HG03460 (cell line): ENCODE measurements at regions not wholly inside any gene's neighbourhood (a gene's known extent, or its start where the extent isn't known, plus 50 kb on each side); places are given as distances from the start of the nearest gene placed in this dataset.
A peak's percentile ranks its signal among the peaks of the same experiment; 100 is the strongest.

Experiments
- ATAC-seq: cut with Tn5 transposase; IDR thresholded peaks from one replicate; pipeline ENCODE4 v1.9.1; 2021; ENCODE audit not compliant: unreplicated experiment

DNA sequence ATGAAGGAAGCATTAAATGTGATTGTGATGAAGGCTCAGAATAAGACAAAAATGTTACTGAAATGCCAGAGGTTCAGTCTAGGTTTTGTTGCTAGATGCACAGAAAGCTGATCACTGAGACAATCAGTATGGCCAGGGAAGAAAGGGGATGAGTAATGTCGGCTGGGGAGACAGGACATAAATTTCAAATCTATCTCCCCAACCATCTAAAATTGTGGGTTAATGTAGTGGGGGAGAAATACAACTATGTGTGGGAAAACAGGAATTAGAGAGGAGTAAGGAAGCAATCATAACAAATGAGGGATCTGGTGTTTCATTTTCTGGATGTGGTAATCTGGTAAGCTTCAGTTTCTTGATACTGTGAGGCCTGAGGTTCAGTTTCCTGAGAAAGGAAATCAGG lies 1111.0 kb downstream of the XPNPEP1 start:
- ATAC-seq = no peak

DNA sequence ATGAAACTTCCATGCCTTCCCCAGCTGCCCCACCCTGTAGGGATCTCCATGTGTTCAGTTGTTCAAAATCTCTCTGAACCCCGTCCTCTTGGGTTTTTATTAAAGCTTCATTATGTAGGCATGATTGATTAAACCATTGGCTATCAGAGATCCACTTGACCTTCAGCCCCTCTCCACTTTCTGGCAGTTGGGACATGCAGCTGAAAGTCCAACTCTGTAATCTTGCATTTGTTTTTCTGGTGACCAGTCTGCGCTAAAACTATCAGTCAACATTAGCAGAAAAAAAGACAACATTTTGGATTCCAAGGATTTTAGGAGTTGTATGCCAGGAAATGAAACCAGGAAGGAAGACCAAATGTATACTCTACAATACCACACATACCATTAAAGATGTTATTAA lies 1115.1 kb downstream of the XPNPEP1 start:
- ATAC-seq = no peak

DNA sequence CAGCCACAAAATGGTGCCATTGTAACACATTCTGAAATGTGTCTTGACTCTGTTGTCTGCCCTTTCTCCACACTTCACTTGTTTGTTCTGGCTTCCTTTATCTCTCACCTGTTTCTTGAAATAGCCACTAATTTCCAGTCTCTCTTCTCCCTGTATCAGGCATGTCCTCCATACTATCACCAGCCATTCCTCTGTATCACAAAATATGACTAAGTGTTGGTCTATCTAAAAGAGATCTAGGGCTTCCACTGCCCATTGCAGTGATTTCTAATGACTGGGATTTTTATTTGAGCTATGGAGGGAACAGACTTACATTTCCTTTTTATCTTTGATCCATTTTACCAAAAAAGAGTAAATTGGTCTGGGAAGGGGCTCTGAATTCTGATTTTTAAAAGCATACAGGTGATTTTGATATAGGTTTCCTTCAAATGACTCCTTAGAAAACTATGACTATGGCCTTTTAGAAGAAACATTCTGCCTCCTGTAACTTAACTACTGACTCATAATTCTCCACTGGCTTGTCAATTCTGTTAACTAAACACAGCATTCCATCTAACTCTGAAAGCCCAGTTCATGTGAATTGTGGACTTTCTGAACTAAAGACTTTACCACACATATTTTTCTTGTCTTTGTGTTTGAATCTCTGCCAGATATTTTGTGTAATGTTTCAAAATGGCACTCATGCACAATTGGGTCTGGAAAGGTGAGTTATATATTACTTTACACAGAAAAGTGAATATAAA lies 1121.4 kb downstream of the XPNPEP1 start:
- ATAC-seq = no peak

DNA sequence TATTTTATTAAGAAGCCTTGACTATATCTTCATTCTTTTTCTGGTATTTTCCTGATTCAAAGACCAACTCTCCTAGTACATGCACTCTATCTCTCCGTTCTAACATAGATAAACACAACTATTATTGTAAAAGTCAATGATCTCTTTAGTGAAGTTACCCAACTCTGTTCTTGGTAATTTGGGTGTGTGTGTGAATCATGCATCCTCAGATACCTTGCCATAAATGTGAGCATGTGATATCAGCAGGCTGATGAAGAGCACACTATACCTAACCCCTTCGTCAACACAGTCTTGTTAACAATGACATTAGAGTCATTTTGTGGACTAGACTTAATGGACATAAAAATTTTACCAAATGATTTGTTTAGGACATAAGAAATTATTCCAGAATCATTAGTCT lies 1122.1 kb downstream of the XPNPEP1 start:
- no peak for ATAC-seq

DNA sequence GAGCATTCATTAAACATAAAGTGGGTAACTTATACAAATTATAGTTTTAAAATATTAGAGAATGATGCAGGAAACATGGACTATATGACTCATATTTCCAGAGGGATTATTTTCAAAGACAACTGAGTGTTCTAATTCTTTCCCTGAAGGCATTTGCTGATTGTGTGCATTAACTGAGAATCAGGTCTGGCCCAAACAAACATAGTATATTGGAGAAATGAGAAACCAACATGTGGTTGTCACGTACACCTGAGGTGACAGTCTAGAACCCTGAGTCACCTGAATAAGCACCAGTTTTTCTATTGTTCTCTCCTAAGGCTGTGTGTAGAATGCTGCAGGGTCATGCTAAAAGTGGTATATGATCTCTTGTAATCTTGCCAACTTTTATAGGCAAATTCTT lies 1125.7 kb downstream of the XPNPEP1 start:
- no peak for ATAC-seq

DNA sequence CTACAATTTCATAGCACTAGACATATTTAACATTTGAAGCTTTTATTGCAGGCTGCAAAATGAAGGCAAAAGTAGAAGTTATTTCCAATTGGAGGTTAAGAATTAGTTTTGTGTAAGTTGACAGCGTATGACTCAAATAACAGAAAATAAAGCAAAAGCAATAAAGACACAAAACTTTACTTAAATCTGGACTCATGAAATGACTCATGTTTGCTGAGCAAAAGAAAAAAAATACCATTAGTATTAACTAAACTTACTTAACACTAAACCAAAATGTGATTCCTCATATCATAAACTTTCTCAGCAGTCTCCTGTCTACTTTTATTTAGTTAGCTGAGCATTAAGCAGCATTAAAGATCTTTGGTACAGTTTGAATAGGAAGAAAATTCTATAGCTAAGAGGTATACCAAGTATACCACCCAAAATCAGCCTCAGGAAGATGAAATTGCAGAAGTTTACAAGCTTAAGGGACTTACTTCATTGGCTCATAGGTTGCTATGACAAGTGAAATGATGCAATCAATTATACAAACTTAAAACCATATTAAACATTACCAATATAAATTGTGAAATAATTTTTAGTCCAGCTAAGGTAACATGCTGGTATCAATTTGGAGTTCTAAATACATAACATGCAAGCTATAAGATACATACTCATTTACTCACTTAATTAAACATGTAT lies 1131.4 kb downstream of the XPNPEP1 start:
- ATAC-seq = no peak

DNA sequence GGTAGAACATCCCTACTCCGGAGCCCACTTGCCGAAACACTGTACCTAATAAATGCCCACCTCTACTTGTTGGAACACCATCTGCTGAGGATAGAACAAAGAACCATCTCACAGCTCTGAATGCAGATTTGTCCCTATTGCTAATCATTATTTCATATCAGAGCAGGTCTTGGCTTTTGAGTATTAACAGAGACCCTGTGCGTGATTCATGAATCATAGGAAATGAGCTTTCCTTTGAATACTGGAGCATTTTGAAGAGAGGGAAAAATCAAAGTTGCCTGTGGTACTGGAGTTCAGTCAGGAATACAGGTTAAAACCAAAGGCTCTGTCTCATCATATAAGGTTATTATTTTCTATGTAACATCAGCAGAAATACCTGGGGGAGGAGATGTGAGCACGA lies 1132.3 kb downstream of the XPNPEP1 start:
- ATAC-seq = no peak

DNA sequence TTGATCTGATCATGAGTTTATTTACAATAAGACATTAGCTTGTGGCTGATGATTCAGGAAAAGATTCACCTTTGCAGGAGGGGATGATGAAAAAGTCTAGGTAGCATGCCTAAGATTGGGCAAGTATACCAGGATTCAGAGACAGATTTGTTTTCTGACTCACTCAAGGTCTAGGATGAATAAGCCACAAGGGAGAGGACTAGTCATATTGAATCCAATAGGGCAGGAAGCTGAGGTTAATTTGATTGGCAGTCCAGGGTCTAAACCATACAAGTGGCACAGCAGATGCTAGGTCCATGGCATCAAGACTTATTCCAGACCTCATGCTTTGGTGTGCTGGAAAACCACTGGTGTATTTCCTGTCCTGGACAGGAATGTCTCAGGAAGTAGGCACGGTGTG lies 1133.4 kb downstream of the XPNPEP1 start:
- peak; percentile 89 for ATAC-seq

DNA sequence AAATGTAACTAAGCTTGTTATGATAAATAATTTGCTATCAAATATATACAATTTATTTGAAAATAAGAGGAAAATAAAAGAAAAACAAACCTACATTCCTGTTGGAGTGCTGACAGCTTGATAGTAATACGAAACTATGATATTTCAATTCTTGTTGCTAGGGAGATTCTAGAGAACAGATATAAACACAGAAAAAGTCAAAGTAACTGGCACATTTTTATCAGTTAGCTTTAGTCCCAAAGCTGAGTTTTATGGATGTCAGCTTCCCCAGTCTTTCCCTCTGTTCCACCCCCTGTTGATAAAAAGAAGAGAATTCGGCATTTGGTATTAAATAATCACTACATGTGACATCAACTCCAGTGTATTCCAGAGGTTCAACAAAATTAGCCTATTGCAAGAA lies 1134.0 kb downstream of the XPNPEP1 start:
- ATAC-seq = no peak

DNA sequence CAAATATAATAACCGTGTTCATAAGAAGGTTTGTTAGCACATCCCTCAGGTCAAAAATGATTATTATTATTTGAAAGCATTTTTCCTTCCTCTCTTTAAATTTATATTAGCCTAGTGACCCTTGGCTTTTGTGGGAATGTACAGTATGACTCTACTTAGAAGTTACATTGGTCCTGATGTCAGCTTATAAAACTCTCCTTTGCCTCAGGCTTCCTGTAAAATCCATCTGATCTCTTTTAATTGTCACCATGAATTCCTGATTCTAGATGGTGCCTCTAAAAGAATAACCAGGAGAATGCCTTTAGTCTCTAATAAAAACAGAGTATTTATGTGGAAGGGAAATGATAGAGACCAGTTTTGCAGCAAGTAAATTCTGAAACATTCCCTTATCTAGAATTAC lies 1134.4 kb downstream of the XPNPEP1 start:
- no peak for ATAC-seq

DNA sequence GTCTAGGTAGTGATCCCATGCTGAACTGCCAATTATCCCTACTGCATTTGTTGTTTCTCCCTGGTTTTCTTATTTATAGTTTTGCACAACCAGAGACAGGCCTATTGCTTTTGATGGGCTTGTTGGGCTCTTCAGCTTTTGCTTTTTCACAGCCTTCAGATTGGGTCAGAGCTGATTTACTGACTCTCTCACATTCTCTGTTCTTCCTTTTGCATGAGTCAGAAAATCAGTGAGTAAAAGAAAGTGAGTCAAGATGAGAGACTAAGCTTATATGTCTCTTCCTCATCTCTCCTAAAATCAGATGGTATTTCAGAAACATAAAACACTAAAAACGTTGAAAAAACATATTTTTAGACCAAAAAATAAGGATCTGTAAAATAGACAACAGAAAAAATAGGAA lies 1135.4 kb downstream of the XPNPEP1 start:
- no peak for ATAC-seq

DNA sequence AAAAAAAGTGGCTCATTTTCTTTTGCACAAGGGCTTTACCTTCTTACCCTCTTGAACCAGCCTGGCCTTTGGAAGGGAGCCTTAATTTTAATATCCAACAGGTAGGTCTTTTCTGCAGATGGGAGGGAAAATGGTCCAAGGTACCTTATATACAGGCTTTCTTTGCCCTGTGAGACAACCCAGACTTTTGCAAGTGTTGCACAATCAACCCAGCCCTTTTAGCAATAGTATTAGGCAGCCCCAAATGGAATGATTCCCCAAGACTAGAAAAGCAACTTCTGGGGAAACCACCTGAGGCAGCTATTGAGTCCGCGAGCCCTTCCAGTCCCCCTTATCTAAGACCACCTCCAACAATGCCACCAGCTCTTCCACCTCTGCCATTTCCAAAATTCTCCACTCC lies 1138.3 kb downstream of the XPNPEP1 start:
- no peak for ATAC-seq

DNA sequence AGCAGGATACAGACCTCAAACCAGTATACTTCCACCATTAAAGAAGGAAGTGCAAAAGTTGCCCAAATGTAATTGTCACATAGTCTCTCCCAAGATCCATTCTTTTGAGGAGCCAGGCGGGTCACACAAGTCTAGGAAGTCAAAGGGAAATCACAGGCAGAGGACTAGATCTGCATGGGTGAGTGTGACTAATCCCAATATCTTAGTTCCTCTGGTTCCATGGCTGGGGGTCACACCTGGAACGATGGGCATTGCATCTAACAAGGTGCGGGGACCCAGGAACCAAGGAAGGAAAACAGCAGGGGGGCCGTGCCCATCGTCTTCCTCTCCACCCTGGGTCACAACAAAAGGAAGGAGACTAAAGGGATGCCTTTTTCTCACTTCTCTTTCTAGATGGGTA lies 1138.8 kb downstream of the XPNPEP1 start:
- ATAC-seq = no peak

DNA sequence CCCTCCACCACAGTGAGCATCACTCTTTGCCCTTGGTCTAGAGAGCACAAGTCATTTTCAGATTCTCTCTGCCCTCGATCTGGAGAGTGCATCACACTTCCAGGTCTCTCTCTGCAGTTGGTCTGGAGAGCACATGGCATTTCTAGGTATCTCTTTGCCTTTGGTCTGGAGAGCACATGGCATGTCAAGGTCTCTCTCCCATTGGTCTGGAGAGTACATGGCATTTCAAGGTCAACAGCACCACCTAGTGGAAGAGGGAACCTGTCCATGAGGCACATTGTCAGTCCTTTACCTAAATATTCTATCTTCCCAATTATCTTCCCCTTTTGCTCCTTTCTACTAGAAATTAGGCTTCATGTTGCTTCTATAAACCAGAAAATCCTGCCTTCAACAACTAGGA lies 1139.4 kb downstream of the XPNPEP1 start:
- ATAC-seq = peak; percentile 63

DNA sequence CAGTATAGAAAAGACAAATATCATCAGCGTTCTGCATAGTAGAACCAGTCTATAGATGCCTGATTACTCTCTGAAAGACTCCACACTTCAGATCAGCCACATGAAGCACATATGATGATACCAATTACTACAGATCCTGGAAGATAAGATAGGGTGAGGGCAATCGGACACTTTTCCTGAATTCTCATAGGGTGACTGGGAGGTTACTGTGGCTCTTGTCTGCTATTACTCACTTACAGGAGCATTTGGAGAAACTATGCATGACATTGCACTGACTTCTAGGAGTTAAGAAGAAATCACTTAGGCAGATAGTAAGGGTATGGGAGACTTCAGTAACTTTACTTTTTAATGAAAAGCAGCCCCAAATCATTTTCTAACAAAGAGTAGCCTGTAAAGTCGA lies 1140.9 kb downstream of the XPNPEP1 start:
- ATAC-seq = no peak

DNA sequence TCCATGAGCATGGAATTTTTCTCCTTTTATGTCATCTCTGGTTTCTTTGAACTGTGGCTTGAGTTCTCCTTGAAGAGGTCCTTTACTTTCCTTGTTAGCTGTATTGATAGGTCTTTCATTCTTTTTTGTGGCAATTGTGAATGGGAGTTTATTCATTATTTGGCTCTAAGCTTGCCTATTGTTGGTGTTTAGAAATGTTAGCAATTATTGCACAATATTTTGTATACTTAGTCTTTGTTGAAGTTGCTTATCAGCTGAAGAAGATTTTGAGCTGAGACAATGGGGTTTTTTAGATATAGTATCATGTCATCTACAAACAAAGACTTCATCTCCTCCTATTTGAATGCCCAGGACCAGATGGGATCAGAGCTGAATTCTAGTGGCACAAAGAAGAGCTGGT lies 1143.8 kb downstream of the XPNPEP1 start:
- no peak for ATAC-seq

DNA sequence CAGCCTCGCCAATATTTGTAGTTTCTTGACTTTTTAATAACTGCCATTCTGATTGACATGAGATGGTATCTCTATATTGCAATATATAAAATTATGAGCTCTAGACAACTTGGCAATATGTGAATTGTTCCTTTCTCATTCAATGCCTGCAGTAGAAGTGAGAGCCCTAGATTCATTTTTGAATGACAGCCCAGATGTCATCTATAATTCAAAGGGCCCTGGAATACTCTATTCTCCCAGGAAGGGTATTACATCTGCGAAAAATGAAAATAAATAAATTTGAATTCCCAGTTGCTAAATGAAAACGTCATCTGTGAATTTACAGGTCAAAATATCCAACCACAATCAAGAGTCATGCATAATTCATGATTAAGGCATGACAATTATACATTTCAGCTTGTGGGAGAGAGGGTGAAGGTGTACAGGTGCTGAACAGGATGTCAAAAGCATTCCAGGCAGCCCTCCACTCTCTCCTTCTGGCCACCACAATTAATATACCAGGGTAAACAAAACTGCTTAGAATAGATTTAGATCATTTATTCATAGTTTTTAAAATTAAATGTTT lies 1147.3 kb downstream of the XPNPEP1 start:
- no peak for ATAC-seq

DNA sequence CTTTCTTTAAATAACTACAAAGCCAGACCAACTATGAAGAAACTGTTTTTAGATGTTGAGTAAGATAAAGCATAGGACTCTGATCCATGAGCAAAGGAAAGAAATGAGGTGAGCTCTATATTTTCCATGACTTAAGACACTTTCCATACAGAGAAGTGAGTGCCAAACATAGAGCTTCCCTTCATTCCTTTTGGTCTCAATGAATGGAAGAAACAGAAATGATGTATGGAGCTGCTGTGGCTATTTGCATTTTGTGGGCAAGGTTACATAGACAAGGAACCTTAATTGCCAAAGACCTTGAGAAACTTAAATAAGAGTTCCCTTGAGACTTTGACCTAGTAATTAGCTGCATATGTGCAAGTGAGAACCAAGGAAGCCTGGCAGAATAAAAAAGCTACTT lies 1152.2 kb downstream of the XPNPEP1 start:
- ATAC-seq = no peak

DNA sequence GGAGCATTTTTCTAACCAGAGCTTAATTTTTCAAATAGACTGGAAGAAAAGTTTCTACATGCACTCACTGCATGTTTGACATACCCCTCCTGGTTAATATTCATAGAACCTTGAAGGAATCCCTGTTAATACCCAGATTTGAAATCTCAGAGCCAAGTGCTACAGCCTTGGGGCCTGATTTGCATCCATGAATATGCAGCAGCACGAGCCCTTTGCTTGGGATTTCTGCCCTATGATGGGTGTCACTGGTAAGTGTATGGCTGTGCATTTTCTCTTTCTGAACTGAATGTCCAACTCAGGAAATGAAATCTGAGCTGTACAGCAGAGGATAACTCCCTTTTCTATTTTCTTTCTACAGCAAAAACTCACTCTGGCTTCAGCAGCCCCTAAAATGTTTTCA lies 1157.5 kb downstream of the XPNPEP1 start:
- no peak for ATAC-seq

DNA sequence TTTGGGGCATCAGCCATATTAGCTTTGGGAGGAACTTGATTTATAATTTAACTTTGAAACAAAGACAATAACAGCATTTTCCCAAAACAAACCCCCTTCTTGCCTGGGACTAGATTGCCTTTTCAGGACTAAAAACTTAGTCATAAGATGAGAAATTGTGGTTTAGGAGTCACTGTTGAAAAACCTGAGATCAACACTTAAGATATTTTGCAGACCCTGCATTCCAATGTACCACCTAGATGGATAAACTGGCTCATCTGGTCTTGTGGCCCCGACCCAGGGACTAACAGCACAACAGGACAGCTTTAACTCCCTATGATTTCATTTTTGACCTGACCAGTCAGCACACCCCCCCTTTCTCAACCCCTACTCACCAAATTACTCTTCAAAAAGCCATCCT lies 1165.4 kb downstream of the XPNPEP1 start:
- no peak for ATAC-seq

DNA sequence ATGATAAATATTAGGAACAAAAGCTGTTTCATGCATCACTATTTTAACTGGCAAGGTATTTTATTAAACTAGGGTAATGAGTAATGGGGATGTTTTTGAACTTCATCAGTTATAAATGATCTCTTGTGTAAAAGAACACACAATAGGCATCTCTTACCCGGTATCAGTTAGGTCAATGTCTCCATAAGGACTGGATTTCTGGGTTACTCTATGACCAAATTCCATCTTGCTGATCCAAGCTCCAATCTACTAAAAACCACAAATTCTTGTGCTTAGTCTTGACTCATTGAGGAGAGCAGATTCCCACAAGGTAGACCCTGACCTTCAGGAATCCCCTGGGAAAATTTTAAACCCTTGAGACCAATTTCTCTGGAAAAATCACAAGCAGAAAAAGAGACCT lies 1167.7 kb downstream of the XPNPEP1 start:
- no peak for ATAC-seq

DNA sequence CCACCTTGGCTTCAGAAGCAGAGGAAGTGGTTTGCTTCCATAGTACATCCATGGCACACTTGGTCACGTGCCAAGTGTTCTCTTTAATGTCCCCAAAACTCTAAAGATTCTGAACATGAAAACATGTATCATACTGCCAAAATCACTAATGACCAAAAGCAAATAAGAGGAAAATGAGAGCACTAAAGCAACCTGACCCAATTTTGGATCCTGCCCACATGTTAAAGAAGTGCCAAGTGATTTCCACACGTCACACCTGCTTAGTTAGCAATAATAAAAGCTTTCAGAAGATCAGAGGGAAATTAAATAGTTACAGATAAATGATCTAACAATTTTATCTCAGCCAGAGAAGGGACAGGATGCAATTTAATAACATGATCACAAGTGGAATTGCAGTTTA lies 1170.0 kb downstream of the XPNPEP1 start:
- no peak for ATAC-seq

DNA sequence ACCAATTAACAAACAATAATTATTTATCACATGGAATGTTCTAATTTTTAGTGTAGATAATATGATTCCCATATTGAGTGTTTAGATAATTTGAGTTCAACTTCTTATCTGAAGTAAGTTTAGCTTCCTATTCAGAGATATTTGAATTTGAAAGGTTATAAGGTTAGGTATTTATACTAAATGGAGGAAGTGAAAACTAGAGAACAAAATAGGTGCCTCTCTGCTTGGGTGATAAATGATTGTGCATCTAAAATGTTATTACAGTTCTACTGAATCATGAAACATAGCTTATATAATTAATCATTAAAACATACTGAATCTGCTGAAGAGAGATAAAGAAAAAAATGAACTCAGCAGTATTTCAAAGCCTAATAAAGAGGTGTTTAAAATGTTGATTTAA lies 1174.3 kb downstream of the XPNPEP1 start:
- ATAC-seq = peak; percentile 61
